H1 (cell line): ENCODE measurements at regions not wholly inside any gene's neighbourhood (a gene's known extent, or its start where the extent isn't known, plus 50 kb on each side); places are given as distances from the start of the nearest gene placed in this dataset.

Experiments
- CTCF ChIA-PET: fragments of 300-600 bp; sonication (Branson Sonifier 250); formaldehyde crosslinking; loops from one replicate; lab custom pipeline; 2021; ENCODE audit not compliant: partially characterized antibody; lab: Charles Lee
- POLR2A ChIA-PET: fragments of 300-600 bp; sonication (Branson Sonifier 250); formaldehyde crosslinking; loops from one replicate; lab custom pipeline; 2021; ENCODE audit warnings: inconsistent platforms; ENCODE audit not compliant: partially characterized antibody; lab: Charles Lee
- DNase-seq, 2 experiments: peaks; one replicate each; pipeline versions ENCODE4 v3.0.0 to v3.0.0-alpha.2; 2010 to 2022; ENCODE audit warnings: low spot score in 2 of 2, low read depth in 1 of 2, mixed read lengths in 1 of 2
- FAIRE-seq: peaks from 2 replicates; lab custom pipeline; 2011; peaks lifted over from hg19 to GRCh38; lab: Jason Lieb, UNC
- H2AFZ ChIP-seq: 2 replicates; pipeline ENCODE4 v1.8.1; 2012; ENCODE audit warnings: low read length, inconsistent platforms
- H2AK5ac ChIP-seq: 2 replicates; pipeline ENCODE4 v1.6.1; 2013; ENCODE audit warnings: low read depth, low read length
- H2BK120ac ChIP-seq: replicated peaks from 2 replicates; pipeline ENCODE3; 2013; ENCODE audit warnings: low read depth, low read length, inconsistent platforms
- H2BK12ac ChIP-seq: 2 replicates; pipeline ENCODE4 v1.6.1; 2013; ENCODE audit warnings: low read depth, low read length
- H2BK15ac ChIP-seq: 2 replicates; pipeline ENCODE4 v1.6.1; 2013; ENCODE audit warnings: low read length
- H2BK20ac ChIP-seq: 2 replicates; pipeline ENCODE4 v1.6.1; 2013; ENCODE audit warnings: low read length
- H2BK5ac ChIP-seq: 2 replicates; pipeline ENCODE4 v1.6.1; 2013; ENCODE audit warnings: low read depth, low read length
- H3K14ac ChIP-seq: 2 replicates; pipeline ENCODE4 v1.6.1; 2013; ENCODE audit warnings: inconsistent platforms; ENCODE audit not compliant: insufficient read length
- H3K18ac ChIP-seq: 2 replicates; pipeline ENCODE4 v1.6.1; 2013; ENCODE audit warnings: low read length; ENCODE audit errors: extremely low read depth
- H3K23ac ChIP-seq: 2 replicates; pipeline ENCODE4 v1.6.1; 2013; ENCODE audit warnings: inconsistent platforms; ENCODE audit not compliant: insufficient read length
- H3K23me2 ChIP-seq: 2 replicates; pipeline ENCODE4 v1.6.1; 2013; ENCODE audit warnings: low read depth, low read length
- H3K27ac ChIP-seq: 2 replicates; pipeline ENCODE4 v1.6.1; 2011; ENCODE audit warnings: low read depth, low read length, inconsistent platforms
- H3K27me3 ChIP-seq, 4 experiments: replicated peaks in 1 of 4; 1 replicate in 1 of 4; 2 replicates in 3 of 4; pipeline versions ENCODE4 v1.6.1 to v1.8.1; 2011 to 2013; ENCODE audit warnings: low read length in 3 of 4, mild to moderate bottlenecking in 3 of 4, inconsistent platforms in 2 of 4, mixed read lengths in 2 of 4, moderate library complexity in 1 of 4; ENCODE audit not compliant: control insufficient read depth in 3 of 4, insufficient read depth in 3 of 4; ENCODE audit errors: extremely low read depth in 1 of 4
- H3K36me3 ChIP-seq, 4 experiments: 2 replicates each; pipeline versions ENCODE4 v1.6.1 to v1.8.1; 2011 to 2013; ENCODE audit warnings: mild to moderate bottlenecking in 4 of 4, low read length in 3 of 4, moderate library complexity in 2 of 4, control low read depth in 1 of 4, inconsistent platforms in 1 of 4; ENCODE audit not compliant: insufficient read depth in 4 of 4, control insufficient read depth in 2 of 4
- H3K4ac ChIP-seq: replicated peaks from 2 replicates; pipeline ENCODE3; 2013; ENCODE audit warnings: low read length, low read depth, mixed read lengths, inconsistent platforms; ENCODE audit not compliant: insufficient read length
- H3K4me1 ChIP-seq, 4 experiments: replicated peaks in 1 of 4; 1 replicate in 1 of 4; 2 replicates in 3 of 4; pipeline versions ENCODE4 v1.6.1 to v1.8.1; 2011 to 2013; ENCODE audit warnings: low read length in 3 of 4, inconsistent platforms in 2 of 4, mixed read lengths in 1 of 4; ENCODE audit not compliant: insufficient read depth in 4 of 4, control insufficient read depth in 3 of 4
- H3K4me2 ChIP-seq, 2 experiments: 2 replicates each; pipeline versions ENCODE4 v1.6.1 to v1.8.1; 2011 to 2013; ENCODE audit warnings: low read depth in 2 of 2, low read length in 2 of 2, control low read depth in 1 of 2, inconsistent platforms in 1 of 2, mild to moderate bottlenecking in 1 of 2; ENCODE audit not compliant: insufficient read depth in 1 of 2
- H3K4me3 ChIP-seq, 4 experiments: fragments of 200-600, 300-600 bp in 1 of 4; sonication (generic), shearing (Covaris generic), sonication (Bioruptor Twin) in 1 of 4; 2 replicates each; pipeline versions ENCODE4 v1.5.1 to v1.8.1; 2011 to 2016; ENCODE audit warnings: low read length in 4 of 4, low read depth in 3 of 4, control low read depth in 2 of 4, inconsistent platforms in 2 of 4, mild to moderate bottlenecking in 2 of 4, mixed read lengths in 1 of 4, moderate library complexity in 1 of 4; ENCODE audit not compliant: insufficient read depth in 2 of 4; ENCODE audit errors: extremely low read depth in 1 of 4
- H3K56ac ChIP-seq: replicated peaks from 2 replicates; pipeline ENCODE3; 2013; ENCODE audit warnings: low read depth, mild to moderate bottlenecking, mixed read lengths, low read length, inconsistent platforms; ENCODE audit not compliant: insufficient read length
- H3K79me1 ChIP-seq: 2 replicates; pipeline ENCODE4 v1.6.1; 2013; ENCODE audit warnings: low read depth, low read length, control low read depth
- H3K79me2 ChIP-seq, 2 experiments: 2 replicates each; pipeline versions ENCODE4 v1.6.1 to v1.8.1; 2012 to 2013; ENCODE audit warnings: low read length in 2 of 2, mild to moderate bottlenecking in 2 of 2, inconsistent platforms in 1 of 2; ENCODE audit not compliant: insufficient read depth in 2 of 2, control insufficient read depth in 1 of 2
- H3K9ac ChIP-seq, 4 experiments: replicated peaks in 1 of 4; 1 replicate in 1 of 4; 2 replicates in 3 of 4; pipeline versions ENCODE4 v1.6.1 to v1.8.1; 2011 to 2013; ENCODE audit warnings: low read depth in 3 of 4, low read length in 3 of 4, control low read depth in 2 of 4, mild to moderate bottlenecking in 2 of 4, moderate library complexity in 2 of 4, inconsistent platforms in 1 of 4; ENCODE audit errors: extremely low read depth in 1 of 4
- H3K9me3 ChIP-seq, 2 experiments: 2 replicates each; pipeline versions ENCODE4 v1.6.1 to v1.8.1; 2012 to 2013; ENCODE audit warnings: mild to moderate bottlenecking in 2 of 2, moderate library complexity in 2 of 2, control low read depth in 1 of 2, inconsistent platforms in 1 of 2, low read depth in 1 of 2, low read length in 1 of 2, mixed read lengths in 1 of 2; ENCODE audit not compliant: insufficient read depth in 2 of 2
- H4K20me1 ChIP-seq, 2 experiments: replicated peaks in 1 of 2; 2 replicates each; pipeline versions ENCODE3 to v1.8.1; 2011 to 2013; ENCODE audit warnings: inconsistent platforms in 2 of 2, low read length in 2 of 2, mild to moderate bottlenecking in 1 of 2; ENCODE audit not compliant: insufficient read depth in 2 of 2, control insufficient read depth in 1 of 2
- H4K5ac ChIP-seq: 2 replicates; pipeline ENCODE4 v1.6.1; 2013; ENCODE audit warnings: low read length, low read depth, mixed read lengths, inconsistent platforms; ENCODE audit not compliant: insufficient read length
- H4K8ac ChIP-seq: 2 replicates; pipeline ENCODE4 v1.8.0; 2013; ENCODE audit warnings: mild to moderate bottlenecking, moderate library complexity, low read length, inconsistent platforms; ENCODE audit not compliant: insufficient read depth; ENCODE audit errors: extremely low read depth
- H4K91ac ChIP-seq: replicated peaks from 2 replicates; pipeline ENCODE3; 2013; ENCODE audit warnings: low read length, mixed read lengths, inconsistent platforms; ENCODE audit not compliant: insufficient read length
- ASH2L ChIP-seq: fragments of 200-600, 300-600 bp; sonication (generic); IDR thresholded peaks from one replicate; pipeline ENCODE4 v1.7.1; 2017; ENCODE audit warnings: low read length
- CBX8 ChIP-seq: fragments of 300-800, 300-1000 bp; sonication (generic); IDR thresholded peaks from 2 replicates; pipeline ENCODE4 v1.7.1; 2016; ENCODE audit warnings: low read depth, low read length, borderline replicate concordance
- CHD2 ChIP-seq: IDR thresholded peaks from 2 replicates; pipeline ENCODE4 v1.6.1; 2012; ENCODE audit warnings: low read length, improper control_type of control experiment
- GABPA ChIP-seq: IDR thresholded peaks from 2 replicates; pipeline ENCODE4 v1.6.1; 2011; ENCODE audit warnings: mild to moderate bottlenecking, low read length, moderate library complexity, borderline replicate concordance; ENCODE audit not compliant: insufficient read depth
- JUN ChIP-seq: IDR thresholded peaks from 2 replicates; pipeline ENCODE4 v1.6.1; 2011; ENCODE audit warnings: low read depth, mild to moderate bottlenecking, improper control_type of control experiment, low read length
- NRF1 ChIP-seq: IDR thresholded peaks from 2 replicates; pipeline ENCODE4 v1.6.1; 2011; ENCODE audit warnings: mild to moderate bottlenecking, low read depth, low read length, improper control_type of control experiment
- PHF8 ChIP-seq: fragments of 200-600 bp; sonication (generic); conservative IDR thresholded peaks from 2 replicates; pipeline ENCODE4 v1.7.1; 2012; ENCODE audit warnings: low read depth, mild to moderate bottlenecking, inconsistent platforms, low read length, moderate library complexity
- POLR2A ChIP-seq, 2 experiments: IDR thresholded peaks; 1 replicate in 1 of 2; 2 replicates in 1 of 2; pipeline ENCODE4 v1.6.1; 2011; ENCODE audit warnings: low read depth in 2 of 2, low read length in 2 of 2, mild to moderate bottlenecking in 2 of 2; ENCODE audit errors: control extremely low read depth in 1 of 2
- POLR2AphosphoS5 ChIP-seq: IDR thresholded peaks from 2 replicates; pipeline ENCODE4 v1.6.1; 2011; ENCODE audit warnings: low read depth, low read length
- POU5F1 ChIP-seq: IDR thresholded peaks from 2 replicates; pipeline ENCODE4 v1.6.1; 2011; ENCODE audit warnings: low read depth, mild to moderate bottlenecking, low read length, moderate library complexity
- SIX5 ChIP-seq: IDR thresholded peaks from 2 replicates; pipeline ENCODE4 v1.6.1; 2011; ENCODE audit warnings: mild to moderate bottlenecking, low read depth, low read length
- SP4 ChIP-seq: IDR thresholded peaks from 2 replicates; pipeline ENCODE4 v1.6.1; 2012; ENCODE audit warnings: low read length, inconsistent platforms
- SRF ChIP-seq: IDR thresholded peaks from 2 replicates; pipeline ENCODE4 v1.6.1; 2011; ENCODE audit warnings: mild to moderate bottlenecking, low read depth, low read length, moderate library complexity
- TCF12 ChIP-seq: IDR thresholded peaks from 2 replicates; pipeline ENCODE4 v1.6.1; 2011; ENCODE audit warnings: low read depth, mild to moderate bottlenecking, low read length
- YY1 ChIP-seq: IDR thresholded peaks from 2 replicates; pipeline ENCODE4 v1.6.1; 2011; ENCODE audit warnings: low read depth, mild to moderate bottlenecking, low read length
- ZNF274 ChIP-seq: IDR thresholded peaks from 2 replicates; pipeline ENCODE4 v1.7.0; 2012; ENCODE audit warnings: low read length, borderline replicate concordance; ENCODE audit errors: extremely low read depth
- WGBS, 2 experiments: shearing (Covaris generic) in 1 of 2; methylation state at CpG; one replicate each; pipeline versions ENCODE4 v1.1.6 to v1.1.7; 2013 to 2015; ENCODE audit warnings: low lambda C conversion rate in 2 of 2, mixed read lengths in 2 of 2, inconsistent platforms in 1 of 2, low coverage in 1 of 2, missing lambda C conversion rate in 1 of 2; ENCODE audit not compliant: insufficient replicate concordance in 2 of 2, insufficient coverage in 1 of 2, insufficient read length in 1 of 2; ENCODE audit errors: extremely low coverage in 1 of 2, missing lambda C conversion rate in 1 of 2; 5-methylcytosine and 5-hydroxymethylcytosine counted together
- TF ChIP-seq, protein P1 (sequence below): IDR thresholded peaks from 2 replicates; pipeline ENCODE4 v1.6.1; 2011; ENCODE audit warnings: low read depth, mild to moderate bottlenecking, low read length; ENCODE audit not compliant: insufficient read depth

DNA sequence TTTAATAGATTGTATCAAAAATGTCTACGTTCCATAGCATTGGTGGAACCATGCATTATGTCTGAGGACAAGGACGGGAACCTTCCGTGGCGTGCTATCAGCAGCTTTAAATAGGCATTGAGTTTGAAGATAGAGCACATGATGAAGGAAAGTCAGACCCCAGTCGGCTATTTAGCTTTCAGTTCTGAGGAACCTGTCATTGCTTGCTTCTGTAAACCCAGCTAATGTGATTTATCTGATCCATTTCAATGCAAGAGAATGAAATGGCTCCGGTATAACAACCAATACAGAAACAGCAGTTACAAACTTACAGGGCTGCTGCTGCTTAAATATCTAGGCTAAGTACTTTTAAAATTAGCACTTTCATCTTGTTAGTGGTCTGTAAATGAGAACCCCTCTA, 503.3 kb downstream of the RNF144A start:
- no peak for FAIRE-seq
- Histone ChIP-seq H3K27ac (no peak overlapping the region), H3K4me3 (no peak overlapping the region), H3K4ac (no peak overlapping the region), H3K4me1 (no peaks in the 10 kb centered on the region), H2BK15ac (no peak overlapping the region), H3K14ac (no peak overlapping the region), H3K36me3 (no peaks in the 10 kb centered on the region), H2AK5ac (no peak overlapping the region), H3K79me1 (no peaks in the 10 kb centered on the region), H4K20me1 (no peaks in the 10 kb centered on the region), H4K8ac (no peak overlapping the region), H3K9me3 (no peaks in the 10 kb centered on the region), H3K4me2 (no peak overlapping the region), H2BK20ac (no peak overlapping the region), H3K79me2 (no peaks in the 10 kb centered on the region), H3K27me3 (no peaks in the 10 kb centered on the region), H3K23me2 (no peaks in the 10 kb centered on the region), H2BK120ac (no peak overlapping the region), H2BK5ac (no peak overlapping the region), H3K23ac (no peak overlapping the region), H2BK12ac (no peak overlapping the region), H3K56ac (no peak overlapping the region), H3K9ac (no peak overlapping the region), H2AFZ (no peak overlapping the region), H3K18ac (no peak overlapping the region), H4K91ac (no peak overlapping the region), H4K5ac (no peak overlapping the region)
- no peak for DNase-seq
- 93% methylated on average over 6 of the region's 6 CpGs; no CpG with 5 or more reads in 1 of the 2 experiments for WGBS, 2 experiments
- ChIA-PET POLR2A (no interaction called here), CTCF (interaction anchor here (0.9 kb wide), 1 partner anchor 12 kb away, joined by 3 read pairs; no protein-coding TSS in a partner anchor)
- TF ChIP-seq ZNF274 (no peak), SIX5 (no peak), SRF (no peak), PHF8 (no peak), JUN (no peak), CHD2 (no peak), GABPA (no peak), NRF1 (no peak), ASH2L (no peak), TCF12 (no peak), CBX8 (no peak), YY1 (no peak), SP4 (no peak), POLR2A (IDR thresholded peaks at IDR 0.05; ENCODE audit: control extremely low read depth in 1 of 2, low read depth in 2 of 2, low read length in 2 of 2) (no peak), POU5F1 (no peak), POLR2AphosphoS5 (no peak)
- TF ChIP-seq, protein P1, sequence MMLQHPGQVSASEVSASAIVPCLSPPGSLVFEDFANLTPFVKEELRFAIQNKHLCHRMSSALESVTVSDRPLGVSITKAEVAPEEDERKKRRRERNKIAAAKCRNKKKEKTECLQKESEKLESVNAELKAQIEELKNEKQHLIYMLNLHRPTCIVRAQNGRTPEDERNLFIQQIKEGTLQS, result no peak
